IMR-90 (cell line): ENCODE measurements at regions not wholly inside any gene's neighbourhood (a gene's known extent, or its start where the extent isn't known, plus 50 kb on each side); places are given as distances from the start of the nearest gene placed in this dataset.
A peak's percentile ranks its signal among the peaks of the same experiment; 100 is the strongest.

Experiments
- ATAC-seq: fragments of 200-7000 bp; cut with Tn5 transposase; 2 replicates; pipeline ENCODE4 v1.9.1; 2020; ENCODE audit warnings: low read depth, mild to moderate bottlenecking, moderate library complexity
- BruUV-seq: library from RNA; stranded (reverse); fragments of 400-500 nt; replicated peaks from 2 replicates; lab custom pipeline; 2021; lab: Mats Ljungman, UMichigan
- CTCF ChIA-PET: fragments of 300-600 bp; formaldehyde crosslinking; extraction: SDS; loops from one replicate; lab custom pipeline; 2021; ENCODE audit warnings: antibody characterized with exemption; lab: Yijun Ruan, JAX
- POLR2A ChIA-PET: fragments of 300-600 bp; sonication (Branson Sonifier 250); formaldehyde crosslinking; loops from one replicate; lab custom pipeline; 2022; ENCODE audit warnings: antibody characterized with exemption; ENCODE audit not compliant: unreplicated experiment; lab: Charles Lee
- DNase-seq: peaks from one replicate; pipeline ENCODE4 v3.0.0; 2013
- H2AFZ ChIP-seq: replicated peaks from 2 replicates; pipeline ENCODE3; 2013; ENCODE audit warnings: low read length, mild to moderate bottlenecking; ENCODE audit not compliant: poor library complexity
- H2AK5ac ChIP-seq: 2 replicates; pipeline ENCODE4 v1.6.1; 2013; ENCODE audit warnings: low read depth, low read length, inconsistent platforms
- H2AK9ac ChIP-seq: replicated peaks from 2 replicates; pipeline ENCODE3; 2013; ENCODE audit warnings: mild to moderate bottlenecking, low read depth, low read length, moderate library complexity; ENCODE audit not compliant: poor library complexity
- H2BK120ac ChIP-seq: 2 replicates; pipeline ENCODE4 v1.6.1; 2013; ENCODE audit warnings: low read depth, low read length, inconsistent platforms
- H2BK15ac ChIP-seq: 3 replicates; pipeline ENCODE4 v1.6.1; 2013; ENCODE audit warnings: low read depth, low read length, inconsistent platforms
- H2BK20ac ChIP-seq: 2 replicates; pipeline ENCODE4 v1.6.1; 2013; ENCODE audit warnings: low read depth, mild to moderate bottlenecking, inconsistent platforms, low read length, moderate library complexity
- H2BK5ac ChIP-seq: 2 replicates; pipeline ENCODE4 v1.6.1; 2013; ENCODE audit warnings: mild to moderate bottlenecking, low read depth, low read length, inconsistent platforms; ENCODE audit not compliant: poor library complexity, severe bottlenecking
- H3K14ac ChIP-seq: replicated peaks from 2 replicates; pipeline ENCODE4 v1.6.1; 2013; ENCODE audit warnings: low read depth, low read length, inconsistent platforms
- H3K18ac ChIP-seq: 2 replicates; pipeline ENCODE4 v1.6.1; 2013; ENCODE audit warnings: low read depth, low read length, control low read depth
- H3K23ac ChIP-seq: 2 replicates; pipeline ENCODE4 v1.6.1; 2013; ENCODE audit warnings: low read depth, low read length, inconsistent platforms
- H3K27ac ChIP-seq: 2 replicates; pipeline ENCODE4 v1.5.1; 2013; ENCODE audit warnings: mild to moderate bottlenecking, control low read depth, low read length; ENCODE audit not compliant: insufficient read depth
- H3K27me3 ChIP-seq: 2 replicates; pipeline ENCODE4 v1.6.1; 2013; ENCODE audit warnings: low read length; ENCODE audit not compliant: control insufficient read depth, insufficient read depth
- H3K36me3 ChIP-seq: 2 replicates; pipeline ENCODE4 v1.6.1; 2013; ENCODE audit warnings: low read length, mixed read lengths; ENCODE audit not compliant: control insufficient read depth, insufficient read depth
- H3K4ac ChIP-seq: 2 replicates; pipeline ENCODE4 v1.6.1; 2013; ENCODE audit warnings: low read depth, low read length, inconsistent platforms
- H3K4me1 ChIP-seq: 2 replicates; pipeline ENCODE4 v1.6.1; 2013; ENCODE audit warnings: low read length, mixed read lengths; ENCODE audit not compliant: control insufficient read depth, insufficient read depth
- H3K4me2 ChIP-seq: 2 replicates; pipeline ENCODE4 v1.6.1; 2013; ENCODE audit warnings: low read depth, mild to moderate bottlenecking, control low read depth, low read length, moderate library complexity
- H3K4me3 ChIP-seq: 2 replicates; pipeline ENCODE4 v1.5.1; 2013; ENCODE audit warnings: low read depth, mild to moderate bottlenecking, control low read depth, low read length, moderate library complexity; ENCODE audit not compliant: insufficient read depth
- H3K56ac ChIP-seq: 2 replicates; pipeline ENCODE4 v1.6.1; 2013; ENCODE audit warnings: low read length, inconsistent platforms; ENCODE audit not compliant: insufficient read depth; ENCODE audit errors: extremely low read depth
- H3K79me1 ChIP-seq, 2 experiments: 2 replicates each; pipeline ENCODE4 v1.6.1; 2013; ENCODE audit warnings: low read length in 2 of 2, inconsistent platforms in 1 of 2, low read depth in 1 of 2
- H3K9ac ChIP-seq: 2 replicates; pipeline ENCODE4 v1.6.1; 2013; ENCODE audit warnings: low read depth, low read length, control low read depth
- H3K9me1 ChIP-seq: 2 replicates; pipeline ENCODE4 v1.6.1; 2013; ENCODE audit warnings: low read length, inconsistent platforms; ENCODE audit not compliant: insufficient read depth
- H3K9me3 ChIP-seq: 2 replicates; pipeline ENCODE4 v1.6.1; 2013; ENCODE audit warnings: low read length; ENCODE audit not compliant: control insufficient read depth, insufficient read depth
- H4K20me1 ChIP-seq: 2 replicates; pipeline ENCODE4 v1.6.1; 2013; ENCODE audit warnings: low read length, inconsistent platforms; ENCODE audit not compliant: insufficient read depth
- H4K5ac ChIP-seq: 2 replicates; pipeline ENCODE4 v1.6.1; 2013; ENCODE audit warnings: mild to moderate bottlenecking, low read depth, low read length, control low read depth
- H4K8ac ChIP-seq, 2 experiments: 2 replicates each; pipeline ENCODE4 v1.6.1; 2013; ENCODE audit warnings: low read depth in 2 of 2, low read length in 2 of 2, control low read depth in 1 of 2, inconsistent platforms in 1 of 2
- H4K91ac ChIP-seq: 2 replicates; pipeline ENCODE4 v1.6.1; 2013; ENCODE audit warnings: low read depth, low read length, inconsistent platforms; ENCODE audit not compliant: insufficient read depth
- CEBPB ChIP-seq: IDR thresholded peaks from 2 replicates; pipeline ENCODE4 v1.6.1; 2012; ENCODE audit warnings: low read depth, low read length, improper control_type of control experiment
- ELK1 ChIP-seq: fragments of 150-350 bp; IDR thresholded peaks from 2 replicates; pipeline ENCODE4 v1.6.1; 2016; ENCODE audit warnings: low read depth, mild to moderate bottlenecking, low read length, moderate library complexity, borderline replicate concordance
- FOS ChIP-seq: fragments of 150-350 bp; IDR thresholded peaks from 2 replicates; pipeline ENCODE4 v1.6.1; 2016; ENCODE audit warnings: low read depth, low read length
- RAD21 ChIP-seq: IDR thresholded peaks from 2 replicates; pipeline ENCODE4 v1.6.1; 2012; ENCODE audit warnings: low read length, improper control_type of control experiment
- WGBS, 2 experiments: methylation state at CpG; one replicate each; pipeline versions ENCODE4 v1.1.5 to v1.1.7; 2013; ENCODE audit warnings: missing lambda C conversion rate in 2 of 2; ENCODE audit not compliant: insufficient read length in 1 of 2; ENCODE audit errors: extremely low coverage in 2 of 2; 5-methylcytosine and 5-hydroxymethylcytosine counted together
- dilution Hi-C: fragments of 300-500 bp; cut with HindIII; formaldehyde crosslinking; loops from one replicate; pipeline ENCODE4 v1.14.3; 2018; ENCODE audit warnings: low sequenced_read_pairs; ENCODE audit not compliant: unreplicated experiment
- in situ Hi-C: fragments of 300-500 bp; cut with MboI; formaldehyde crosslinking; loops from 3 replicates; pipeline ENCODE4 v1.14.3; 2019; ENCODE audit warnings: low sequenced_read_pairs, inconsistent platforms, mixed read lengths
- intact Hi-C: fragments of 100-400 bp; cut with micrococcal nuclease; formaldehyde crosslinking; loops from 2 replicates; pipeline ENCODE4 v1.10.0; 2022
- TF ChIP-seq, protein P1 (sequence below): fragments of 150-350 bp; IDR thresholded peaks from 2 replicates; pipeline ENCODE4 v1.6.1; 2017; ENCODE audit warnings: mild to moderate bottlenecking, antibody characterized with exemption, low read length, low read depth

DNA sequence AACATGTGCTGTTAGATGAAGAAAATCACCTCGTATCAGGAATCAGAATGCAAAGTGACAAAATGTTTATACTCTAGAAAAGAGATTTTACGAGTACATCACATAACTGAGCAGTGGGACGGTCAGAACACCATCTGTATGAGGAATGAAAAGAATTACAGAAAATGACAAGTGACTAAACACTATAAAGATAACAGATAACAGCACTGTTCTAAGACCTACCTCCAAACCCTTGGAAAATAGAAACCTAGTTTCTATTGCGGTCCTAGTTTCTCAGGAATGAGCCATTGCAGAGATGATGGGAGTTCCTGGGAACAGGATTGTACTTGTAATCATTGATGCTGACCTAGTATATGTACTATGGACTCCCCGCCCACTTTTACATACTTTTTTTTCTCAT lies 839.4 kb upstream of the ADAMTS5 start:
- H3K27me3 ChIP-seq: no peaks in the 10 kb centered on the region
- peak overlapping the region; percentile 5 for H2BK5ac ChIP-seq
- BruUV-seq: no TSS peak
- H3K4ac ChIP-seq: no peak overlapping the region
- peak overlapping the region; percentile 43; the same call in 1 of the 2 replicates for H3K4me2 ChIP-seq
- in situ Hi-C loops (no loop called here), intact Hi-C loops (no loop called here), dilution Hi-C loops (no loop called here)
- H3K36me3 ChIP-seq: no peaks in the 10 kb centered on the region
- no peak overlapping the region for H2BK15ac ChIP-seq
- no peak overlapping the region for H3K23ac ChIP-seq
- POLR2A ChIA-PET: no interaction called here
- no peak overlapping the region for H4K5ac ChIP-seq
- H3K18ac ChIP-seq: peak overlapping the region; percentile 0; the same call in 1 of the 2 replicates
- H3K9me3 ChIP-seq: no peaks in the 10 kb centered on the region
- H3K14ac ChIP-seq: no peak overlapping the region
- H3K4me3 ChIP-seq: no peak overlapping the region
- no peak overlapping the region for H2AK9ac ChIP-seq
- H3K9ac ChIP-seq: no peak overlapping the region
- no peak overlapping the region for H4K8ac ChIP-seq
- H3K4me1 ChIP-seq: peaks cover 2% of the 10 kb centered on the region
- no peak overlapping the region for H2AK5ac ChIP-seq
- H2AFZ ChIP-seq: no peak overlapping the region
- peaks cover 9% of the 10 kb centered on the region; the same call in 1 of the 2 replicates for H3K9me1 ChIP-seq
- WGBS, 2 experiments: no CpG with 5 or more reads among the region's 5 CpGs
- peak; percentile 23 for DNase-seq
- no peak overlapping the region for H2BK120ac ChIP-seq
- H4K91ac ChIP-seq: no peak overlapping the region
- H4K20me1 ChIP-seq: no peaks in the 10 kb centered on the region
- H2BK20ac ChIP-seq: 0 out of 2 replicates have a peak overlapping the region, but pooled peaks have one; percentile 14
- no peak for TF ChIP-seq ELK1
- TF ChIP-seq, protein P1, sequence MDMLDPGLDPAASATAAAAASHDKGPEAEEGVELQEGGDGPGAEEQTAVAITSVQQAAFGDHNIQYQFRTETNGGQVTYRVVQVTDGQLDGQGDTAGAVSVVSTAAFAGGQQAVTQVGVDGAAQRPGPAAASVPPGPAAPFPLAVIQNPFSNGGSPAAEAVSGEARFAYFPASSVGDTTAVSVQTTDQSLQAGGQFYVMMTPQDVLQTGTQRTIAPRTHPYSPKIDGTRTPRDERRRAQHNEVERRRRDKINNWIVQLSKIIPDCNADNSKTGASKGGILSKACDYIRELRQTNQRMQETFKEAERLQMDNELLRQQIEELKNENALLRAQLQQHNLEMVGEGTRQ: no peak
- TF ChIP-seq CEBPB: no peak
- TF ChIP-seq FOS: no peak
- TF ChIP-seq RAD21: no peak
- no peak overlapping the region; the same call in 1 of the 2 replicates for H3K27ac ChIP-seq
- no peak overlapping the region for H3K56ac ChIP-seq
- CTCF ChIA-PET: no interaction called here
- ATAC-seq: peak; percentile 69
- no peaks in the 10 kb centered on the region for H3K79me1 ChIP-seq
